NT2/D1 (cell line): ENCODE measurements at regions not wholly inside any gene's neighbourhood (a gene's known extent, or its start where the extent isn't known, plus 50 kb on each side); places are given as distances from the start of the nearest gene placed in this dataset.

ENCODE experiments used
- SUZ12 ChIP-seq: IDR thresholded peaks from 2 replicates; pipeline ENCODE4 v1.6.1; 2011; ENCODE audit not compliant: insufficient read length, insufficient read depth; ENCODE audit errors: extremely low read depth
- YY1 ChIP-seq: IDR thresholded peaks from 2 replicates; pipeline ENCODE4 v1.6.1; 2011; ENCODE audit not compliant: insufficient read length, insufficient read depth
- ZNF274 ChIP-seq: IDR thresholded peaks from 2 replicates; pipeline ENCODE4 v1.6.1; 2011; ENCODE audit warnings: mild to moderate bottlenecking, low read depth, low read length

- TF ChIP-seq YY1, result no peak
- TF ChIP-seq ZNF274, result no peak
- TF ChIP-seq SUZ12, result no peak
These were observed 54.4 kb upstream of the PRDX4 start for GRCh38 chrX:23612846-23613245.
